NCI-H345 treated with DMSO at 0.1 percent for 48 hours (cell line): ENCODE measurements at regions not wholly inside any gene's neighbourhood (a gene's known extent, or its start where the extent isn't known, plus 50 kb on each side); places are given as distances from the start of the nearest gene placed in this dataset.
"Not testable (repeated sequence)": the region's sequence is repeated elsewhere in the genome, so short reads cannot be mapped to it uniquely, and the experiment has no call there.

Source experiments
- DNase-seq: peaks from one replicate; lab custom pipeline; 2025; ENCODE audit not compliant: unreplicated experiment; lab: John Stamatoyannopoulos, UW

DNA sequence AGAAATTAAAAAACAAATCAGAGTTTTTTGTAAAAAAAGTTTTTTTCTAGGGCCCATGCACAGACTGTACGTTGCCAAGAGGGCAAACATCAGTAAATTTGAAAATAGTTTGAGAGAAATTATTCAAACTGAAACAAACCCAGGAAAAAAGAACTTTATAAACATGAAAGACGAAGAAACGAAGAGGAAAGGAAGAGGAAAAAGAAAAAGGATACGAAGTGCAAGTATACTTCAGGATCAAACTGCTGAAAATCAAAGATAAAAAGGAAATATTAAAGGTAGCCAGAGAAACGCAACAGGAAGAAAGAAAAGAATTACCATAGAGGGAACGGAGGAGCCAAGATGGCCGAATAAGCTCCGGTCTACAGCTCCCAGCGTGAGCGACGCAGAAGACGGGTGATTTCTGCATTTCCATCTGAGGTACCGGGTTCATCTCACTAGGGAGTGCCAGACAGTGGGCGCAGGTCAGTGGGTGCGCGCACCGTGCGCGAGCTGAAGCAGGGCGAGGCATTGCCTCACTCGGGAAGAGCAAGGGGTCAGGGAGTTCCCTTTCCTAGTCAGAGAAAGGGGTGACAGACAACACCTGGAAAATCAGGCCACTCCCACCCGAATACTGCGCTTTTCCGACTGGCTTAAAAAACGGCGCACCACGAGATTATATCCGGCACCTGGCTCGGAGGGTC is 94.4 kb upstream of the GAS1 start:
- DNase-seq = not testable (repeated sequence)

DNA sequence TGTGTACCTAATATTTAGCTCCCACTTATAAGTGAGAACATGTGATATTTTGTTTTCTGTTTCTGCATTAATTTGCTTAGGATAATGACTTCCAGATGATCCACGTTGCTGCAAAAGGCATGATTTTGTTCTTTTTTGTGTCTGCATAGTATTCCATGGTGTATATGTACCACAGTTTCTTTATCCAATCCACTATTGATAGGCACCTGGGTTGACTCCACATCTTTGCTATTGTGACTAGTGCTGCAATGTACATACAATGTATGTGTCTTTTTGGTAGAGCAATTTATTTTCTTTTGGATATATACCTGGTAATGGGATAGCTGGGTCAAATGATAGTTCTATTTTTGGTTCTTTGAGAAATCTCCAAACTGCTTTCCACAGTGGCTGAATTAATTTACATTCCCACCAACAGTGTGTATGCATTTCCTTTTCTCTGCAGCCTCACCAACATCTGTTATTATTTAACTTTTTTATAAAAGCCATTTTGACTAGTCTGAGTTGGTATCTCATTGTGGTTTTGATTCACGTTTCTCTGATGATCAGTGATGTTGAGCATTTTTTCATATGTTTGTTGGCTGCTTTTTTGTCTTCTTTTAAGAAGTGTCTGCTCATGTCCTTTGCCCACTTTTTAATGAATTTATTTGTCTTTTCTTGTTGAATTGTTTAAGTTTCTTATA is 102.8 kb upstream of the GAS1 start:
- not testable (repeated sequence) for DNase-seq

DNA sequence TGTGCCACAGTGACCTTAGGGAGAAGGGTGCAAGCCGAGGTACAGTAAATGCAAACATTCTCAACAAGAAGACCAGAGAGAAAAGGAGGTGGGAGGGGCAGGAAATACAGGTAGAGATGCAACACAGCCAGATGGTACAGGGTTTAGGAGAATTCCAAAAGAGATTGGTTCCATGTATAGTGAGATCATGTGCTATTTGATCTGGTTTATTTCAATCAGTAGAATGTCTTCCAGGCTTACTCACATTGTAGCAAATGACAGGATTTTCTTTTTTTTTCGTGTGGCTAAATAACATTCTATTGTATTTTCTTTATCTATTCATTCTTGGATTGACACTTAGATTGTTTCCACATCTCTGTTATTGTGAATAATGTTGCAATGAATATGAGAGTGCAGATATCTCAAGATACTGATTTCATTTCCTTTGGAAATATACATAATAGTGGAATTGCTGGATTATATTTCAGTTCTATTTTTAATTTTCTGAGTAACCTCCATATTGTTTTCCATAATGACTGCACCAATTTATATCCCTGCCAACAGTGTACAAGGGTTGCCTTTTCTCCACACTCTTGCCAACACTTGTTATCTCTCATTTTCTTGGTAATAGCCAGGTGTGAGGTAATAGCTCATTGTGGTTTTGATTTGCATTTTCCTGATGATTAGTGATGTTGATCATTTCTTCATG is 107.8 kb upstream of the GAS1 start:
- DNase-seq = no peak

DNA sequence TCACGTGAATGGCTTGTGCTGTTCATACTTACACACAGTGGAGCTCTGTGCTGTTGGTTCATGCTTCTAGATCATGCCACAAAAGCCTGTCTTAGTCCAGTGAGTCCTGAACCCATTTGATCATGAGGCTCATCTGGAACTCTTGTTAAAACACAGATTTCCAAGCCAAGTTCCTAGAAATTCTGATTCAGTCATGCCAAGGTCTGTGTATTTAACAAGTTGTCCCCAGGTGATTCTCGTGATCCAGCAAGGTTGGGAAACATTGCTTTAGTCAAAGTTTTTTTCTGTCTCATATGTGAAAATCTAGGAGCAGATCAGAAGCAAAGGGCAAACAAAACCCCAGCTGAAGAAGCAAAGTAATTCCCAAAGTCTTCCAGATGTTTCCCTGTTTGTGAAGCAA is 112.5 kb upstream of the GAS1 start:
- no peak for DNase-seq

DNA sequence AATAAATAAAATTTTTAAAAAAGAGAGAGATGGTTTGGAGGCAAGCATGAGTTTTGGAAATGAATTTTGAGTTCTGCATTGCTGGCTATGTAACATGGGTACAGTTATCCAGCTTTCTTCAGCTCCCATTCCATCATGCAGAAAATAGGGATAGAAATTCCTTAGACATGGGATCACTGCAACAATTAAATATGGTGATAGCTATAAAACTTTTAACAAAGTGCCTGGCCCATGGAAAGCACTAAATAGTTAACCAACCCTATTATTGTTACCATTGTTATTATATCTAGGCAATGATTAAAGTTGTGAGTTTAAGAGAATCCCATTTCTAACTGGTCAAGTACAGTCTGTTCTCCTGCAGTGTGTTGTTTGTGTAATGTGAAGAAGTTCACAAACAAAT is 115.4 kb upstream of the GAS1 start:
- DNase-seq = no peak

DNA sequence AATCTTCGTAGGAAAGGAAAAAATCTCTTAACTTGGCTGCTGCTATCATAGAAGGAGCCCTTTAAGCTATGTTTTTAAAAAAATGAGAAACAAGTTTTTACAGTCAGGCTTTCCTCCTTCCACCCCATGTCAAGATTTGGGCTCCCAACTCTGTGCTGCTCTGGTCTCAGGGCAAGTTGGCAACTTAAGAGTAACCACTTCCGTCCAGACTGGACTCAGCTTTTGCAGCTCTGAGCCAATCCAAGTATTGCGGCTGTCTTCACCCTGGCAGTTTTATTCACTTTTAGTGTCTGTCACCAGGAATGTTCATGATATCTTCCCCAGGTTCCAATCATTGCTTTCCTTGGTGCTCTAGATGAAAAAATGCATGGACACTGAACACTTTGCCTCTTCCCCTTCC is 115.9 kb upstream of the GAS1 start:
- no peak for DNase-seq

DNA sequence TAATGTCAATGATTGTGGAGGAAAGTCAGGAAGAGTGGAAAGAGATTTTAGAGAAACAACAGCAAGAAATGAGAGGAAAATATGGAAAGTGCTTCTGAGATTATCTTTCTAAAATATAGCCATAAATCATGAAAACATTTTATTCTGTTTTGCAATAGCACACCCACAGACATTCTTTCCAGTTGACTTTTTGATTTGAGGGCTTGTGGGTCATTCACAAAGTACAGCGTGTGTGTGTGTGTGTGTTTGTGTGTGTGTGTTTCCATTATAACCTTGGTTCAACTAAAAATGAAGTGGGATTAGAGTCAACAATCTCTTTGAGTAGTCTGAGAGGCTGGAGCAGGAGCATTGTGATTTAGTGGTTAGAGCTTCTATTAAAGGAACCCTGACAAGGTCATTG is 116.6 kb upstream of the GAS1 start:
- no peak for DNase-seq

DNA sequence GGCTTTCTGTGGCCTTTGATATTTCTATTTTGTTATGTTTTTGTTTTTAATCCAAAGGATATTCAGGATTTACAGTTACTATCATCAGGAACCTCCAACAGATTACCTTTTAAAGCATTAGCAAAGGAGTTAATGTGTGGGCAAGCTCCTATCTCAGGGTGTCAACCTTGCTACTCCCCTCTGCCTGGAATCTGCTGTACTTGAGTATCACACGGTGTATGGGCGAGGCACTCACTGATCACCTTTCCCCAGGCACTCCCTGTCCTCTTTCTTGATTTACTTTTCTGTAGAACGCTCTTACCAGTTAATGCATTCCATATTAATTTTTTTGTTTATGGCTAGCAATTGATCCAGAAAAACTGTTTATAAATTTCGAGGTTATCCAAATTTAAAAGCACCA is 117.0 kb upstream of the GAS1 start:
- DNase-seq = no peak

DNA sequence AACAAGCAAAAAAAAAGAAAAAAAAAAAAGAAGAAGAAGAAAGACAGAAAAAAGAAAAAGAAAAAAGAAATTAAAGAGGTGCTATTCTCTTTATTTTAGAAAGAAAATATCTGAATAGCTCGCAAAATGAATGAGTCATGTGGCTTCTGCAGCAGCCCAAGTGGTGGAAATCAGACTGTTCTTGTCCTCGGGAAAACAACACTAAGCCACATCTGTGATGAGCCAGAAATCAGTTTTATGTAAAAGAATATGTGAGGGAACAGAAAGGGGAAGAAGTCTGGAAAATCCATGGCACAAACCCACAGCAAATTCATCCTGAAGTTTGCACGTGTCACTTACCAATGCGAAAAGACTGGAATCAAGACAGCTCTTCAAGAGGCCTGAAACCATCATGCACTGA is 118.7 kb upstream of the GAS1 start:
- DNase-seq = no peak

DNA sequence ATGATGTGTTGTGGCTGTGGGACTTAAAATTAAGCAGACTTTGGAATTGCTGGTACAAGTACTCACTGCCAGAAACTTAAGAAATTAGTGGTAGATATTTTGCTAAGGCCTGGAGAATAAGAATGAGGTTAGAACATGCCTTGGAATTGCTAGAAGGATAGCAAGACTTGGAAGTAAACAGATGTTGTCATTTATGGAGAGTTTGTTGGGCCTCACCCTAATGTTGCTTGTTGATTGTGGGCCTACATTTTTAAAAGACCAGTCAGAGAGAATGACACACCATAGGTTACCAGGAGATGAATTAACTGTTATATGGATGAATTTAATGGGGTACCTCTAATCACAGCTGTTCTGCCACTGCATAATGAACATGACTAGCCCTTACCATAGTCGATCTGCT is 120.1 kb upstream of the GAS1 start:
- DNase-seq = no peak

DNA sequence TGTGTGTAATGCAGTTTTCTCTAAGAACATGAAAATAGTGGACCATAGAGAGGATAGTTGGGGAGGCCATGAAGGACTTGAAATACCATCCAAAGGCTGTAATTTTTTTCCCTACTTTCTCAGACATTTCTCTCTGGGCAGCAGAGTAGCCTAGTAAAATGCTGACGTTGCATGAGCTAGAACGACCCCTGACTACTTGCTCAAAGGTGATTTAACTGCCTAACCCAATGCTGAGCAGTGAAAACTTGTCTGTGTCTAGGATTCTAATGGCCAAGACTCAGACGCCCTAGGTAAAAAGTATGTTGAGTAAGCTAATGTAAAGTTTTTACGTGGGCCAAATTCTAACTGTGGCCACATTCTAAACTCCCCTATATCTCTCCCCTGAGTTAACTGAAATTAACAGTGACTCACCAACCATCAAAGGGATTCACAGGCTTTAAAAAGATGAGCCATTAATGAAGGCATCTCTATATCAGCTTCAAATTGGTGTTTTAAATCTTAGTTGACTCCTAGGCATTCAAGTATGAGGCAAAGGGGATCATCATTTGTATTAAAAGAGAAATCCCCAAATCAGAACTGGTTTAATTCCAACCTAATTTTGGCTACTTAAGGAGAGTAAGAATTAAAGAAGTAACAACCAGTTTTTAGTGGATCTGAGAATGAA is 121.0 kb upstream of the GAS1 start:
- DNase-seq = no peak

DNA sequence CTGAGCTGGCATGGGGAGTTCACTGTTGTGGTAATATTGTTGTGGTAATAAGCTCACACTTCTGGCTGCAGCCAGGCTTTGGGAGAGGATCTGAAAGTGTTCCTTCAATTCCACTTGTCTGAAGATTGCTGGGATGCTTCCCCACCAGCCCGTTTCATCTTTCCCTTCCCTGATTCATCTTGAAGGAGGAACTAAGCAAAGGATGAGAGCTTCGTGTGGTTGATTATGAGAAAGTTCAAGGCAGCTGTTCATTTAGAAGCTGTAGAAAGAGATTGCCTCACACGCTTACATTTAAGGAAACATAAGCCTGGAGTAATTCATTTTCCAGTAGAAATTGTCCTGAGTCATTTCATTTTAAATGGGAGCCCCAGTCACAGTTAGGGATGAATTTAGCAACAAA is 122.4 kb upstream of the GAS1 start:
- no peak for DNase-seq

DNA sequence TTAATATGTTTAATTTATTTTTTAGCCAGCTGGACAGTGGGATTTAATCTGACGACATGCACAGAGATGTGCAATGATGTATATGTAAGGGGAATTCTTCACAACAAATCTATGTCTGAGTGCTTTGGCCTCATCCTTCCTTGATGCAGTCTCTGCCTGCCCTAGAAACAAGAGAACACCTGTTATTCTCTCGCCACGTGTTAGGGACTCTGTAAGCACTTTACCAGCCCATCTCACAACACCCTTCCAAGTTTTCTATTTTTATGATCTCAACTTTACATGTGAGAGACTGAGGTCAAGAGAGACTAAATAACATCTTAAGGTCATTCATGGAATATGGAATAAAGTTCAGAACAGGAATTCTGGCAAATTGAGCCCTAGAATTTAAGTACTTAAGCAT is 123.0 kb upstream of the GAS1 start:
- DNase-seq = no peak

DNA sequence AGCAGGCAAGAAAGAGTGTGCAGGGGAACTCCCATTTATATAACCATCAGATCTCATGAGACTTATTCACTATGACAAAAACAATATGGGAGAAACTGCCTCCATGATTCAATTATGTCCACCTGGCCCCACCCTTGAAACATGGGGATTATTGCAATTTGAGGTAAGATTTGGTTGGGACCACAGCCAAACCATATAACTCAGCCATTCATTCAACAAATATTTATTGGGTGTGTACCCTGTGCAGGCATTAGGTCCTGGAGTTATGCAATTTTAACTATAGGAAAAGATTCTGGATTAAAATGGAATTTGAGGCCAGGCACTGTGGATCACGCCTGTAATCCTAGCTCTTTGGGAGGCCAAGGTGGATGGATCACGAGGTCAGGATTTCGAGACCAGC is 124.2 kb upstream of the GAS1 start:
- DNase-seq = no peak

DNA sequence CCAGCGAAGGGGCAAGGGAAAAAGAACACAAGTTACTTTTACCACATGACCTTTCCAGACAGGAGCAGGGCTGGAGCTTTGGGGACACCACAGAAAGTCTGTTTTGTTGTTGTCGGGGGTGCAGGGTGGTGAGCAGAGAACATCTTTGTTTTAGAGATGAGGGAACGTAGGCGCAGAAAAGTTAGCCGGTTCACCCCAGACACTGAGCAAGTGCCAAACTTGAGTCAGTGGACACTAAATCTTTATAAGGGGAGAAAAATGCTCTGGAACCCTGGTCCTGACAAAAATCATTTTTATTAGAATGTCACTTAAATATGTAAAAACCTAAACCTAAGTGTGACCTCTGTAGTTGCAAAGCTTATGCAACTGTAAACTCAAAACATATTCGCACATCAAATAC is 126.4 kb upstream of the GAS1 start:
- no peak for DNase-seq

DNA sequence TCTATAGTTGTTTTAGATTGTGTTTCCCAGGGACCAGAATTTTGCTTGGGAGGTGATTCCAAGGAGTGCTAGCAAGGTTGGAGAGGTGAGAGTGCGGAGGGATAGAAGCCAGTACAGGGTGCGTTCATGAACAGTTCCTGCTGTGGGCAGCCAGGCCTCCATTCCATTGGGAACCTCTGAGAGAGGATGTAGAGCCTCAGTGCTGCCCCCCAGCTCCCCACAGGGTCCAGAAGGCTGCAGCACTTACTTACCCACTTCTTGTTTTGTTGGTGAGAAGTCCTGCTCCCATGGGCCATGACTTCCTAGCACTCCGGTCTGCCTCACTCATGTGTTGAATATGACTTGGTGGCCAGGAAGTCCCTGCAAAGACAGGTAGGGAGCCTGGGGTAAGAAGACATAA is 128.2 kb upstream of the GAS1 start:
- no peak for DNase-seq

DNA sequence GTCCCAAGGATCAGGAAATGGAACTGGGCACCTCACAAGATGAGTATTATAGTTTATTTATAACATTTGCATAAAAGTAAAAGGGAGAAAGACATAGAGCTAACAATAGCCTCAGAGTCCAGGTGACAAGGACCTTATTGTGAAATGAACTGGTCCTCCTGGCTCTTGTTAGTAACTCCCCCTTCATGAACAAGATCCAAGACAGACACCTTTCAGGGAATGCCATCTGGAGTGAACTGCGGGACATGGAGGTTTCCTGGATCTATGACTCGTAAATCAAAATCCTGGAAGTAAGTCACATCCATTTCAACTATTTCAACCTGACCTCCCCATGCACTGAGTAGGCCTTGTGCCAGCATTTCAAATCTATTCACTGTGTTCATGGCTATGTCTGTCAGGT is 129.5 kb upstream of the GAS1 start:
- no peak for DNase-seq

DNA sequence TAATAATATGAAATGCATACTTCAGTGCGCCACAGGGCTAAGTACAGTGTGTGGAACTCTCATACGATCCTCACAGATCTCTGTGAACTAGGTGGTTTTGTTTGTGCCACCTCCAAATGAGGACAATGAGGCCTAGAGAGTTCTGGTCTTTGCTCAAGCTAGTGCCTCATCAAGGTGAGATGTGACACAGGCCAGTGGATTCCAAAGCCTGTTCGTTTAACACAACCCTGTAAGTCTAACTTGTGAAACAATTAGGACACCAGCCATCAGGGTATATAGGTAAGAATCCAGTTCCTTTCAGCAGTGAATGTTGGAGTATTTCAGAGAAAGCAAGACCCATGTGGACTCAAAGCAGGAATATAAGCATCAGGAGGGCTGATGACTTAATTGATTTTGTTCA is 130.7 kb upstream of the GAS1 start:
- no peak for DNase-seq

DNA sequence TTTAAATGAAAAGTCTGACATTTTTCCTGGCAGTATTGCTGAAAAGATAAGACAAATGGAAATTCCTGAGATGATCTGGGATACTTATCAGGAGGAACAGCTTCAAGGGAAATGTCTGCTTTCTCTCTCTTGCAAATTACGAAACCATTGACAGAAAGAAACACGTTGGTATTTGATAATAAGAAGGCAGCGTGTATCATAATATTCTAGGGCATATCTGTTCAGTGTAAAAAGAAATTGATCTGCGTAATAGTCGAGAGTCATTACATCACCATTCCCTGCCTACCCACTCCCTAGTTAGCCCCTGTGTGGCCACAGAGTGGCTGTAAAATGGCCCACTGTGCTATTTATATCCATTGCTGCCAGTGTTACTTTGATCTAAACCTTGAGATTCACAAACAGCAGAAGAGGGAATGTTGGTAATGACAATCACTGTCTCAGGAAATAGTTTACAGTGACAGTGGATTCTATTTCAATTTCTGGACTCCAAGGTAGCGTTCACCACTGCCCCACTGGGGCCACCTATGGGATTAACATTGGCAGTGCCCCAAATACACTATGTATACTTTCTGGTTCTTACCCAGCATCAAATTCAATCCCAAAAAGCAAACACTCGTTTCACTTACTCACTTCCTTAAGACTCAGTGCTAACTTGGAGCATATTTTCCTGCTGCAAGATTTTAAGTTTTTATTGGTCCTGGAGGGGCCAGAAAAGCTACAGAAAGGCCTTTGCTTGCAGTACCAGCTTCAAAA is 133.4 kb upstream of the GAS1 start:
- DNase-seq = no peak

DNA sequence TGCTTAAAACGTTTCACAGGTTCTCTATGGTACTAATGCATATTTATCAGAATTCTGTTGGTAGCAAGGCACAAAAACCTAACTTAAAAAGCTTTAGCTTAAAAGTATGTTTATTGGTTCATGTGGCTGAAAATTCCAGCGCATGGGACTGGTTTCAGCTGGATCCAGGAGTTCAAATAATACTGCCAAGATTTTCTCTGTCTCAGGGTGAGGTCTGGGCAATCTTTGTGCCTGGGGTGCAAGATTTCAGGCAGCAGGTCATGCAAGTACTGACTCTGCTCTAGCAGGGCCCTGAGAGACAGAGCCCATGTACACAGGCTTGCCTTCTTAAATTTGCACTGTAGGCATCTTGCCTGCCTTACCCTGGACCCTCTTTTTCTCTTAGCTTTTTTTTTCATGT is 134.2 kb upstream of the GAS1 start:
- no peak for DNase-seq

DNA sequence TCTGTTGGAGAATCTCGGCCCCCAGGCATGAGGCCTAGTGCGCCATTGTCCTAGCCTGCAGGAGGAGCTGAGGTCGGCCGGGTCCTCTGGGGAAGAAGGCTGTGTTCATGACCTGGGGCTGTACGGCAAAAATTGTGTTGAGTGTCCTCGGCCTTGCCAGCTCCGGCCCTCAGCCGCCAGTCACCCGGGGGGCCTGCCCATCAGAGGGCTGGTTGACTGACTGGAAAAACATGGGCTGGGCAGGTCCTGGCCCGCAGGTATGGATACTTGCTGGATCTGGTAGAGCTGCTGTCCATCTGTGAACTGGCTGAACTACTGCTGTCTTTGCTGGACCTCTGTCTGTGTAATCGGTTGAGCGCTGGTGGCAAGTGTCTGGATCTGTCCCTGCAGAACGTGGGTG is 136.7 kb upstream of the GAS1 start:
- no peak for DNase-seq
